Hematopoietic multipotent progenitor cell treated with erythropoietin and hydrocortisone succinate and interleukin-3 and kit ligand, for 8 days (in vitro differentiated cells): ENCODE measurements at regions not wholly inside any gene's neighbourhood (a gene's known extent, or its start where the extent isn't known, plus 50 kb on each side); places are given as distances from the start of the nearest gene placed in this dataset.

Experiments
- DNase-seq: peaks from one replicate; pipeline ENCODE4 v3.0.0-alpha.2; 2015

- no peak for DNase-seq
Observed at GRCh38 chr14:51145246-51145645, 50.3 kb upstream of the TRIM9 start.

- DNase-seq = no peak
Observed at GRCh38 chr14:51147183-51147582, 52.3 kb upstream of the TRIM9 start.

GRCh38 chr14:51155326-51155725 lies 60.4 kb upstream of the TRIM9 start:
- DNase-seq = no peak

GRCh38 chr14:51157012-51157411 lies 62.1 kb upstream of the TRIM9 start:
- DNase-seq = peak; percentile 20

GRCh38 chr14:51160871-51161270 lies 66.0 kb upstream of the TRIM9 start:
- no peak for DNase-seq

GRCh38 chr14:51165415-51165814 lies 70.5 kb upstream of the TRIM9 start:
- no peak for DNase-seq

- DNase-seq = no peak
Observed at GRCh38 chr14:51167587-51168214, 72.3 kb upstream of the TMX1 start.

GRCh38 chr14:51168215-51168613 lies 71.8 kb upstream of the TMX1 start:
- no peak for DNase-seq

GRCh38 chr14:51173863-51174262 lies 66.2 kb upstream of the TMX1 start:
- DNase-seq = no peak

GRCh38 chr14:51176839-51177238 lies 63.2 kb upstream of the TMX1 start:
- no peak for DNase-seq

- DNase-seq = no peak
Observed at GRCh38 chr14:51180577-51180976, 59.5 kb upstream of the TMX1 start.

GRCh38 chr14:51182131-51182565 lies 57.9 kb upstream of the TMX1 start:
- no peak for DNase-seq

- no peak for DNase-seq
Observed at GRCh38 chr14:51185180-51185579, 54.9 kb upstream of the TMX1 start.

GRCh38 chr14:51185754-51186153 lies 54.3 kb upstream of the TMX1 start:
- no peak for DNase-seq

GRCh38 chr14:51188566-51189185 lies 51.4 kb upstream of the TMX1 start:
- DNase-seq = no peak

- DNase-seq = no peak
Observed at GRCh38 chr14:51189600-51190376, 50.3 kb upstream of the TMX1 start.
